HG03565 (cell line): ENCODE measurements at regions not wholly inside any gene's neighbourhood (a gene's known extent, or its start where the extent isn't known, plus 50 kb on each side); places are given as distances from the start of the nearest gene placed in this dataset.
"Not testable (repeated sequence)": the region's sequence is repeated elsewhere in the genome, so short reads cannot be mapped to it uniquely, and the experiment has no call there.

Experiments
- ATAC-seq: cut with Tn5 transposase; IDR thresholded peaks from one replicate; pipeline ENCODE4 v1.9.1; 2021; ENCODE audit warnings: mild to moderate bottlenecking, moderate library complexity; ENCODE audit not compliant: unreplicated experiment

GRCh38 chr12:61530456-61530855, 729.7 kb upstream of the USP15 start:
- ATAC-seq: no peak

- ATAC-seq: no peak
These were observed 729.0 kb upstream of the USP15 start for GRCh38 chr12:61531195-61531594.

GRCh38 chr12:61536117-61536516, 724.1 kb upstream of the USP15 start:
- no peak for ATAC-seq

- ATAC-seq: no peak
These were observed 723.7 kb upstream of the USP15 start for GRCh38 chr12:61536525-61536924.

GRCh38 chr12:61538951-61539350, 721.3 kb upstream of the USP15 start:
- ATAC-seq: no peak

GRCh38 chr12:61542551-61542950, 717.7 kb upstream of the USP15 start:
- no peak for ATAC-seq

GRCh38 chr12:61546296-61546695, 713.9 kb upstream of the USP15 start:
- no peak for ATAC-seq

GRCh38 chr12:61553091-61553490, 707.1 kb upstream of the USP15 start:
- ATAC-seq: no peak

GRCh38 chr12:61554268-61555008, 705.8 kb upstream of the USP15 start:
- ATAC-seq: no peak

- no peak for ATAC-seq
These were observed 696.3 kb upstream of the USP15 start for GRCh38 chr12:61563665-61564450.

GRCh38 chr12:61564466-61564865, 695.7 kb upstream of the USP15 start:
- ATAC-seq: no peak

- ATAC-seq: no peak
These were observed 694.0 kb upstream of the USP15 start for GRCh38 chr12:61566183-61566582.

GRCh38 chr12:61574339-61574738, 685.9 kb upstream of the USP15 start:
- no peak for ATAC-seq

GRCh38 chr12:61584943-61585342, 675.3 kb upstream of the USP15 start:
- ATAC-seq: no peak

GRCh38 chr12:61590864-61591263, 669.3 kb upstream of the USP15 start:
- not testable (repeated sequence) for ATAC-seq

- ATAC-seq: no peak
These were observed 650.1 kb upstream of the USP15 start for GRCh38 chr12:61610143-61610542.

- ATAC-seq: no peak
These were observed 630.5 kb upstream of the USP15 start for GRCh38 chr12:61629702-61630101.

- no peak for ATAC-seq
These were observed 613.6 kb upstream of the USP15 start for GRCh38 chr12:61646639-61647038.

- no peak for ATAC-seq
These were observed 612.6 kb upstream of the USP15 start for GRCh38 chr12:61647566-61647965.

- no peak for ATAC-seq
These were observed 607.9 kb upstream of the USP15 start for GRCh38 chr12:61652265-61652664.

- no peak for ATAC-seq
These were observed 605.5 kb upstream of the USP15 start for GRCh38 chr12:61654698-61655097.

- ATAC-seq: no peak
These were observed 605.0 kb upstream of the USP15 start for GRCh38 chr12:61655241-61655640.
